ENCODE measurements at regions not wholly inside any gene's neighbourhood (a gene's known extent, or its start where the extent isn't known, plus 50 kb on each side); places are given as distances from the start of the nearest gene placed in this dataset.

DNA sequence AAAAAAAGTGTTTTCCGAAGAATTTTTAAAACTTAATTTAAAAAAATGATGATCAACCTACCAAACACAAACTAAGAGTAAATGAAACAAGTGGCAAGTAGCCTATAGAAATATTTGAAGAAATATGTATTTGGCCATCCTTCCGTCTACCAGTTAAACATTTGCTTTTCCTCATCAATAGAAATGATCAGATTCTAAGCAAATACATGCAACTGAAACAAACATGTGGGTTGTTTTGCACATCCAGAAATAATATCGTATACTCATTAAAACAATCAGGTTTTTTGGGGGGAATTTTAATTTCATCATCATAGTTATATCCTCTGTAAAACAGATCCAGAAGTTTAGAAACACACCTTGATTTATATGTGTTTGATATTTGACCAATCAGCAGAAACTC is 1011.7 kb downstream of the GATA3 start:
- no peak overlapping the region for H2AK5ac ChIP-seq (ENCODE audit: low read depth, low read length)
- no peak overlapping the region for H4K5ac ChIP-seq (ENCODE audit: low read depth, low read length)
- H4K20me1 ChIP-seq (ENCODE audit: insufficient read depth, low read length): no peaks in the 10 kb centered on the region
- H3K79me1 ChIP-seq (ENCODE audit: low read depth in 1 of 2, low read length in 2 of 2): no peaks in the 10 kb centered on the region
- TF ChIP-seq RAD21 (IDR thresholded peaks at IDR 0.05; ENCODE audit: low read length) (no peak), RCOR1 (IDR thresholded peaks at IDR 0.05; ENCODE audit: insufficient replicate concordance, low read length) (no peak), SMC3 (IDR thresholded peaks at IDR 0.05; ENCODE audit: low read depth, low read length) (no peak), MXI1 (IDR thresholded peaks at IDR 0.05; ENCODE audit: borderline replicate concordance, low read depth, low read length) (no peak), CEBPB (IDR thresholded peaks at IDR 0.05; ENCODE audit: low read depth, low read length) (no peak)
- TF ChIP-seq, protein P1, sequence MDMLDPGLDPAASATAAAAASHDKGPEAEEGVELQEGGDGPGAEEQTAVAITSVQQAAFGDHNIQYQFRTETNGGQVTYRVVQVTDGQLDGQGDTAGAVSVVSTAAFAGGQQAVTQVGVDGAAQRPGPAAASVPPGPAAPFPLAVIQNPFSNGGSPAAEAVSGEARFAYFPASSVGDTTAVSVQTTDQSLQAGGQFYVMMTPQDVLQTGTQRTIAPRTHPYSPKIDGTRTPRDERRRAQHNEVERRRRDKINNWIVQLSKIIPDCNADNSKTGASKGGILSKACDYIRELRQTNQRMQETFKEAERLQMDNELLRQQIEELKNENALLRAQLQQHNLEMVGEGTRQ (IDR thresholded peaks at IDR 0.05; ENCODE audit: low read depth, low read length): no peak
- in situ Hi-C loops (cut with MboI; ENCODE audit: low sequenced_read_pairs) (no loop called here), dilution Hi-C loops (cut with HindIII; ENCODE audit: low sequenced_read_pairs, unreplicated experiment) (no loop called here), intact Hi-C loops (cut with micrococcal nuclease) (no loop called here)
- H3K18ac ChIP-seq (ENCODE audit: low read depth, low read length): no peak overlapping the region
- no peak overlapping the region for H3K4me3 ChIP-seq (ENCODE audit: insufficient read depth, low read depth, low read length)
- no peak overlapping the region for H2BK120ac ChIP-seq (ENCODE audit: low read depth, low read length)
- H3K9me1 ChIP-seq (ENCODE audit: insufficient read depth, low read length): no peaks in the 10 kb centered on the region
- no CpG with 5 or more reads among the region's 3 CpGs for WGBS, 2 experiments (ENCODE audit: extremely low coverage in 2 of 2, insufficient read length in 1 of 2)
- POLR2A ChIA-PET (ENCODE audit: unreplicated experiment): no interaction called here
- H3K36me3 ChIP-seq (ENCODE audit: control insufficient read depth, insufficient read depth, low read length): no peaks in the 10 kb centered on the region
- no peak overlapping the region for H3K23ac ChIP-seq (ENCODE audit: low read depth, low read length)
- no peak overlapping the region for H4K8ac ChIP-seq (ENCODE audit: low read depth in 2 of 2, low read length in 2 of 2)
- no peak for ATAC-seq (ENCODE audit: low read depth)
- H2BK15ac ChIP-seq (ENCODE audit: low read depth, low read length): no peak overlapping the region
- no peak overlapping the region for H3K27ac ChIP-seq (ENCODE audit: insufficient read depth, low read length)
- no peaks in the 10 kb centered on the region for H3K27me3 ChIP-seq (ENCODE audit: control insufficient read depth, insufficient read depth, low read length)
- CTCF ChIA-PET: no interaction called here
- peaks cover 2% of the 10 kb centered on the region; the same call in 1 of the 2 replicates for H3K9me3 ChIP-seq (ENCODE audit: control insufficient read depth, insufficient read depth, low read length)
- no peak overlapping the region for H2AK9ac ChIP-seq (replicated peaks; ENCODE audit: low read depth, low read length, poor library complexity)
- H3K4ac ChIP-seq (ENCODE audit: low read depth, low read length): no peak overlapping the region
- no TSS peak for BruUV-seq (replicated peaks)
- no peak overlapping the region for H4K91ac ChIP-seq (ENCODE audit: insufficient read depth, low read depth, low read length)
- no peak overlapping the region for H3K4me2 ChIP-seq (ENCODE audit: low read depth, low read length)
- no peak overlapping the region for H2AFZ ChIP-seq (replicated peaks; ENCODE audit: low read length, poor library complexity)
- H3K9ac ChIP-seq (ENCODE audit: low read depth, low read length): no peak overlapping the region
- no peak overlapping the region for H2BK20ac ChIP-seq (ENCODE audit: low read depth, low read length)
- H3K56ac ChIP-seq (ENCODE audit: extremely low read depth, insufficient read depth, low read length): no peak overlapping the region
- no peaks in the 10 kb centered on the region for H3K4me1 ChIP-seq (ENCODE audit: control insufficient read depth, insufficient read depth, low read length)
- DNase-seq: no peak
- no peak overlapping the region for H2BK5ac ChIP-seq (ENCODE audit: low read depth, low read length, poor library complexity, severe bottlenecking)
- H3K14ac ChIP-seq (replicated peaks; ENCODE audit: low read depth, low read length): no peak overlapping the region

Measured in IMR-90 (cell line).